BE2C (cell line): ENCODE measurements at regions not wholly inside any gene's neighbourhood (a gene's known extent, or its start where the extent isn't known, plus 50 kb on each side); places are given as distances from the start of the nearest gene placed in this dataset.

Source experiments
- DNase-seq: peaks from one replicate; pipeline ENCODE4 v3.0.0-alpha.2; 2020
- H3K27me3 ChIP-seq: fragments of 250-450 bp; sonication (Bioruptor Pico); 2 replicates; pipeline ENCODE4 v1.5.1; 2020; ENCODE audit warnings: mild to moderate bottlenecking
- H3K36me3 ChIP-seq: fragments of 250-450 bp; sonication (Bioruptor Pico); 2 replicates; pipeline ENCODE4 v1.5.1; 2020; ENCODE audit warnings: mild to moderate bottlenecking
- H3K4me1 ChIP-seq: fragments of 250-450 bp; sonication (Bioruptor Pico); 2 replicates; pipeline ENCODE4 v1.5.1; 2020
- H3K4me3 ChIP-seq: 2 replicates; pipeline ENCODE4 v1.5.1; 2011; ENCODE audit warnings: low read depth, low read length
- H3K9me3 ChIP-seq: fragments of 250-450 bp; sonication (Bioruptor Pico); 2 replicates; pipeline ENCODE4 v1.5.1; 2020
- TF ChIP-seq, protein P1 (sequence below): IDR thresholded peaks from 2 replicates; pipeline ENCODE4 v1.5.1; 2012; ENCODE audit warnings: mild to moderate bottlenecking, low read depth, low read length

DNA sequence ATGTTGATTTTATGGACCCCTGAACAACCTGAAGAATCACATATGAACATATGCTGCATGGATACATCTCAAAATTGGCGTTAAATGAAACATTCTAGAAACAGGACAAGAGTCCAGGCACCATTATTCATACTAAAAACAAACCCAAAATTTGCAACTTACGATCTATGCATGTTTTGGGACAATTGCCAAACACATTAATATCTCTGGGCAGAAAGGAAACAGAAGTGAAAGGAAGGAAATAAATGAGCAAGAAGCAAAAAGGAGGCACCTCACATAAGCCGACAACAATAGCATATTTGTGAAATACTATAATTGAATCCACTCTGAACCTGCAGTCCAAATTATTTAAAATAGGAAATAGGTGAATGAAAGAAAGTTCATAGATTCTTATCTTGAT is 1505.3 kb downstream of the AACS start:
- TF ChIP-seq, protein P1, sequence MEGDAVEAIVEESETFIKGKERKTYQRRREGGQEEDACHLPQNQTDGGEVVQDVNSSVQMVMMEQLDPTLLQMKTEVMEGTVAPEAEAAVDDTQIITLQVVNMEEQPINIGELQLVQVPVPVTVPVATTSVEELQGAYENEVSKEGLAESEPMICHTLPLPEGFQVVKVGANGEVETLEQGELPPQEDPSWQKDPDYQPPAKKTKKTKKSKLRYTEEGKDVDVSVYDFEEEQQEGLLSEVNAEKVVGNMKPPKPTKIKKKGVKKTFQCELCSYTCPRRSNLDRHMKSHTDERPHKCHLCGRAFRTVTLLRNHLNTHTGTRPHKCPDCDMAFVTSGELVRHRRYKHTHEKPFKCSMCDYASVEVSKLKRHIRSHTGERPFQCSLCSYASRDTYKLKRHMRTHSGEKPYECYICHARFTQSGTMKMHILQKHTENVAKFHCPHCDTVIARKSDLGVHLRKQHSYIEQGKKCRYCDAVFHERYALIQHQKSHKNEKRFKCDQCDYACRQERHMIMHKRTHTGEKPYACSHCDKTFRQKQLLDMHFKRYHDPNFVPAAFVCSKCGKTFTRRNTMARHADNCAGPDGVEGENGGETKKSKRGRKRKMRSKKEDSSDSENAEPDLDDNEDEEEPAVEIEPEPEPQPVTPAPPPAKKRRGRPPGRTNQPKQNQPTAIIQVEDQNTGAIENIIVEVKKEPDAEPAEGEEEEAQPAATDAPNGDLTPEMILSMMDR, result no peak
- no peak overlapping the region for H3K4me3 ChIP-seq
- H3K4me1 ChIP-seq, result no peaks in the 10 kb centered on the region
- H3K27me3 ChIP-seq, result no peaks in the 10 kb centered on the region
- H3K9me3 ChIP-seq, result no peaks in the 10 kb centered on the region
- no peaks in the 10 kb centered on the region for H3K36me3 ChIP-seq
- no peak for DNase-seq

DNA sequence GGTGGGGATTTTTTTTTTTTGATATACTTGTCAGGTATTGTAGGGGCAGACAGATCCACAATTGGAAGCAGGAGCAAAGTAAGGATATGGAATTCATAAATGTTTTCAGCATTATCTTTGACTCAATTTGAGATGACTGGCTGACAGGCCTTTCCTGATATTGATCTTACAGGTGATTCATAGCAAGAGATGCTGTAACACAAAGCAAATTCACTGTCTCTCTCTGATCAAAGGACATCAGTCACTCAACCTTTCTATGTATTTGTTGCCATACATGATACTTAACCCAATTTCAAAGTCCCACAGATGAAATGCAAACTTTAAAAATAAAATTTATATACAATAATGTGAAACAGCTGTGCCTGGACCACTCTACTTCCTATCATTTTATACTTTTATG is 1506.9 kb downstream of the AACS start:
- no peak overlapping the region for H3K4me3 ChIP-seq
- no peaks in the 10 kb centered on the region for H3K36me3 ChIP-seq
- no peak for DNase-seq
- TF ChIP-seq, protein P1, result no peak
- H3K9me3 ChIP-seq, result no peaks in the 10 kb centered on the region
- no peaks in the 10 kb centered on the region for H3K27me3 ChIP-seq
- H3K4me1 ChIP-seq, result no peaks in the 10 kb centered on the region

DNA sequence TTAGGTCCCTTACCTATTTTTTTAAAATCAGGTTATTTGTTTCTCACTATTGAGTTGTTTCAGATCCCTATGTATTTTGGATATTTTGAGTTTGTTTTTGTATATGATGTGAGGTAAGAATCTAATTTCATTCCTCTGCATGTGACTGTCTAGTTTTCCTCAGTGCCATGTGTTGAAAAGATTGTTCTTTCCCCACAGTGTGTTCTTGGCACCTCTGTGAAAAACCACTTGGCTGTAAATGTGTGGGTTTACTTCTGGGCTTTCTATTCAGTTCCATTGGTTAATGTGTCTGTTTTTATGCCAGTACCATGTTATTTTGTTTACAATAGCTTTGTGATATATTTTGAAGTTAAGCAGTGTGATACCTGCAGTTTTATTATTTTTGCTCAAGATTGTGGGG is 1516.4 kb downstream of the AACS start:
- Histone ChIP-seq H3K4me1 (no peaks in the 10 kb centered on the region), H3K27me3 (no peaks in the 10 kb centered on the region), H3K9me3 (peaks cover 2% of the 10 kb centered on the region; the same call in 1 of the 2 replicates), H3K36me3 (no peaks in the 10 kb centered on the region), H3K4me3 (no peak overlapping the region)
- TF ChIP-seq, protein P1, result no peak
- no peak for DNase-seq

DNA sequence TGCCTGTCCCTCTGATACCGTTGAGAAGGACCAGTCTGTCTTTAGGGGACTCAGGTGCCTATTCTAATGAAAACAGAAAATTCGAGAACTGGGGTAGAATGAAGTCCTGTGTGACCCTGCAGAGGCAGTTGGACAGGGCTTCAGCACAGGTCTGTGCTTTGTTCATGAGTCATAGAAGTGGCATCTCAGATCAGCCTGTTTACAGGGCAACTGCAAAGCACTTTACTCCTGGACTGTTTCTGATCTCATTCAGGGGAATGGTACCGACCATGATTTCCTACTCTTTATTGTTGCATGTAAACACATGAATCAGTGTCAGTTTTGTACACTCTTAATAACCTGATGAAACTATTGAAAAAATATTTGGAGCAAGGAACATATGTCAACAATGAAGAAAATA is 1517.0 kb downstream of the AACS start:
- Histone ChIP-seq H3K36me3 (no peaks in the 10 kb centered on the region), H3K27me3 (no peaks in the 10 kb centered on the region), H3K9me3 (peaks cover 2% of the 10 kb centered on the region; the same call in 1 of the 2 replicates), H3K4me1 (no peaks in the 10 kb centered on the region), H3K4me3 (no peak overlapping the region)
- TF ChIP-seq, protein P1, result no peak
- no peak for DNase-seq

DNA sequence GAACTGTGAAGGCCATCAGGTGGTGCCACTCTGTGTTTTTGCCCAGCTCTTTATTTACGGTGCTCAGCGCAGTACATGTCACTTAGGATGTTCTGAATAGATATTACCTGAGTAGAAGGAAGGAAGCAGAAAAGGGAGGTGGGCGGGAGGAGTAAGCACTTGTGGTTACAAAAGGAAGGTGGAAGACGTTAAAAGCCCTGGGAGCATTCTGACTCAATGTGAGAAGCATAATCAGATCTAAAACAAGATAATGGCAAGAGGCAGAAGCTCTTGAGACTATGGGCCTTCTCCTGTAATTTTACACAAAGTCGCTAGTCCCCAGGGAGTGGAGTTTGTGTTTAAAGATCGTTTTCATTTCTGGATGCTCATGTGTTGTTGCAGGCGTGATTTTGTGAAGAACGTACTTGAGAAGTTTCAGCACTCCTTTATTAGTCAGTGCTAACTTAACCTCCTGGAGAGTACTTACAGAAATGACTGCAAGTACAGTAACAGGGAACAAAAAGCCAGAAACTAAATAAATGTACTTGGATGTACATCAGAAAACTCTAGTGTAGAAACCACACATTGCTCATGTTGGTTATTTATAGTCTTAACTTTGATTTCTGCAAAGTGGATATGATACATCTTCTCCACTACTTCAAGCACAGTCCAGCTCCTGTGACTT is 1523.5 kb downstream of the AACS start:
- Histone ChIP-seq H3K9me3 (no peaks in the 10 kb centered on the region; the same call in 1 of the 2 replicates), H3K27me3 (no peaks in the 10 kb centered on the region), H3K4me3 (no peak overlapping the region), H3K4me1 (no peaks in the 10 kb centered on the region), H3K36me3 (no peaks in the 10 kb centered on the region)
- no peak for DNase-seq
- TF ChIP-seq, protein P1, result no peak

DNA sequence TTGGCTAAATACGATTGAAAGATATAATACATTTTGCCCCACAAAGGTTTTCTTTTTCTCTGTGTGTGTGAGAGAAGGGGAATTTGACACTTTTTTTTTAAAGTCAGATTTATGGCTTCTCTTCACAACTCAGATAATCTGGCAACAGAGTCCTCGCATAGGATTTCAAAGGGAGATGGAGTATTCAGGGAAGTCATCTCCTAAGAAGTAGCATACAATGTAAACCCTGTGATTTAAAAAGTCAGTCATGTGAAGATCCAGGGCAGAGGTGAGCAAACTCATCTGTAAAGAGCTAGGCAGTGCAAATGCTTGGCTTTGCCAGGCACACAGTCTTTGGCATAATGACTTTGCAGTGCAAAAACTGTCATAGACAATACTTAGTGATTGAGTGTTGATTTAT is 1526.3 kb downstream of the AACS start:
- no peaks in the 10 kb centered on the region; the same call in 1 of the 2 replicates for H3K9me3 ChIP-seq
- DNase-seq, result no peak

More for the DNA sequence above, 1526.3 kb downstream of the AACS start:
- Histone ChIP-seq H3K36me3 (no peaks in the 10 kb centered on the region), H3K4me1 (no peaks in the 10 kb centered on the region), H3K27me3 (no peaks in the 10 kb centered on the region), H3K4me3 (no peak overlapping the region)
- TF ChIP-seq, protein P1, result no peak
